ENCODE measurements at regions not wholly inside any gene's neighbourhood (a gene's known extent, or its start where the extent isn't known, plus 50 kb on each side); places are given as distances from the start of the nearest gene placed in this dataset.

GRCh38 chr4:43763029-43763610, 685.5 kb downstream of the KCTD8 start:
- TF ChIP-seq ZNF274 (IDR thresholded peaks at IDR 0.05; ENCODE audit: low read depth, low read length) = no peak
- H3K4me3 ChIP-seq (ENCODE audit: low read length) = peak overlapping the region; percentile 1; the same call in 1 of the 2 replicates

- no peak for TF ChIP-seq ZNF274 (IDR thresholded peaks at IDR 0.05; ENCODE audit: low read depth, low read length)
- H3K4me3 ChIP-seq (ENCODE audit: low read length) = no peak overlapping the region
Observed at GRCh38 chr4:43765514-43765913, 683.1 kb downstream of the KCTD8 start.

- TF ChIP-seq ZNF274 (IDR thresholded peaks at IDR 0.05; ENCODE audit: low read depth, low read length) = no peak
- H3K4me3 ChIP-seq (ENCODE audit: low read length) = no peak overlapping the region
Observed at GRCh38 chr4:43766648-43767047, 682.0 kb downstream of the KCTD8 start.

GRCh38 chr4:43776371-43776770, 672.2 kb downstream of the KCTD8 start:
- no peak overlapping the region for H3K4me3 ChIP-seq (ENCODE audit: low read length)
- no peak for TF ChIP-seq ZNF274 (IDR thresholded peaks at IDR 0.05; ENCODE audit: low read depth, low read length)

- no peak overlapping the region for H3K4me3 ChIP-seq (ENCODE audit: low read length)
- TF ChIP-seq ZNF274 (IDR thresholded peaks at IDR 0.05; ENCODE audit: low read depth, low read length) = no peak
Observed at GRCh38 chr4:43778187-43778915, 670.3 kb downstream of the KCTD8 start.

- H3K4me3 ChIP-seq (ENCODE audit: low read length) = no peak overlapping the region
- no peak for TF ChIP-seq ZNF274 (IDR thresholded peaks at IDR 0.05; ENCODE audit: low read depth, low read length)
Observed at GRCh38 chr4:43781125-43781524, 667.5 kb downstream of the KCTD8 start.

- no peak overlapping the region for H3K4me3 ChIP-seq (ENCODE audit: low read length)
- TF ChIP-seq ZNF274 (IDR thresholded peaks at IDR 0.05; ENCODE audit: low read depth, low read length) = no peak
Observed at GRCh38 chr4:43782391-43782790, 666.2 kb downstream of the KCTD8 start.

- no peak overlapping the region for H3K4me3 ChIP-seq (ENCODE audit: low read length)
- TF ChIP-seq ZNF274 (IDR thresholded peaks at IDR 0.05; ENCODE audit: low read depth, low read length) = no peak
Observed at GRCh38 chr4:43816116-43816515, 632.5 kb downstream of the KCTD8 start.

GRCh38 chr4:43822621-43823020, 626.0 kb downstream of the KCTD8 start:
- TF ChIP-seq ZNF274 (IDR thresholded peaks at IDR 0.05; ENCODE audit: low read depth, low read length) = no peak

GRCh38 chr4:43835869-43836268, 612.7 kb downstream of the KCTD8 start:
- no peak for TF ChIP-seq ZNF274 (IDR thresholded peaks at IDR 0.05; ENCODE audit: low read depth, low read length)
- H3K4me3 ChIP-seq (ENCODE audit: low read length) = no peak overlapping the region

More at GRCh38 chr4:43822621-43823020, 626.0 kb downstream of the KCTD8 start:
- H3K4me3 ChIP-seq (ENCODE audit: low read length) = no peak overlapping the region

- TF ChIP-seq ZNF274 (IDR thresholded peaks at IDR 0.05; ENCODE audit: low read depth, low read length) = no peak
- no peak overlapping the region for H3K4me3 ChIP-seq (ENCODE audit: low read length)
Observed at GRCh38 chr4:43837171-43837570, 611.4 kb downstream of the KCTD8 start.

- H3K4me3 ChIP-seq (ENCODE audit: low read length) = no peak overlapping the region
- TF ChIP-seq ZNF274 (IDR thresholded peaks at IDR 0.05; ENCODE audit: low read depth, low read length) = no peak
Observed at GRCh38 chr4:43837604-43838003, 611.0 kb downstream of the KCTD8 start.

- no peak overlapping the region for H3K4me3 ChIP-seq (ENCODE audit: low read length)
- no peak for TF ChIP-seq ZNF274 (IDR thresholded peaks at IDR 0.05; ENCODE audit: low read depth, low read length)
Observed at GRCh38 chr4:43842594-43842993, 606.0 kb downstream of the KCTD8 start.

- no peak overlapping the region for H3K4me3 ChIP-seq (ENCODE audit: low read length)
- TF ChIP-seq ZNF274 (IDR thresholded peaks at IDR 0.05; ENCODE audit: low read depth, low read length) = no peak
Observed at GRCh38 chr4:43843501-43843900, 605.1 kb downstream of the KCTD8 start.

GRCh38 chr4:43846111-43846587, 602.5 kb downstream of the KCTD8 start:
- no peak for TF ChIP-seq ZNF274 (IDR thresholded peaks at IDR 0.05; ENCODE audit: low read depth, low read length)
- no peak overlapping the region for H3K4me3 ChIP-seq (ENCODE audit: low read length)
